HG03175 (cell line): ENCODE measurements at regions not wholly inside any gene's neighbourhood (a gene's known extent, or its start where the extent isn't known, plus 50 kb on each side); places are given as distances from the start of the nearest gene placed in this dataset.
"Not testable (repeated sequence)": the region's sequence is repeated elsewhere in the genome, so short reads cannot be mapped to it uniquely, and the experiment has no call there.

ENCODE experiments used
- ATAC-seq: cut with Tn5 transposase; IDR thresholded peaks from one replicate; pipeline ENCODE4 v1.9.1; 2021; ENCODE audit warnings: mild to moderate bottlenecking, moderate library complexity; ENCODE audit not compliant: unreplicated experiment

DNA sequence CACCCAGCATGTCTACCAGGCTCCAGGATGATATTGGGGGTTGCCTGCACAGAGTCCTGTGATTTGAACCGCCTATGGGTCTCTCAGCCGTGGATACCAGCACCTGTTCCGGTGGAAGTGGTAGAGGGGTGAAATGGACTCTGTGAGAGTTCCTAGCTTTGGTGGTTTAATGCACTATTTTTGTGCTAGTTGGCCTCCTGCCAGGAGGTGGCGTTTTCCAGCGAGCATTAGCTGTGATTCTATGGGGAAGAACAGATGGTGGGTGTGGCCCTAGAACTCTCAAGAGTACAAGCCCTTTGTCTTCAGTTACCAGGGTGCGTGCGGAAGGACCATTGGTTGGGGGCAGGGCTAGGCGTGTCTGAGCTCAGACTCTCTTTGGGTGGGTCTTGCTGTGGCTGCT, 316.9 kb upstream of the AMOT start:
- ATAC-seq: no peak

DNA sequence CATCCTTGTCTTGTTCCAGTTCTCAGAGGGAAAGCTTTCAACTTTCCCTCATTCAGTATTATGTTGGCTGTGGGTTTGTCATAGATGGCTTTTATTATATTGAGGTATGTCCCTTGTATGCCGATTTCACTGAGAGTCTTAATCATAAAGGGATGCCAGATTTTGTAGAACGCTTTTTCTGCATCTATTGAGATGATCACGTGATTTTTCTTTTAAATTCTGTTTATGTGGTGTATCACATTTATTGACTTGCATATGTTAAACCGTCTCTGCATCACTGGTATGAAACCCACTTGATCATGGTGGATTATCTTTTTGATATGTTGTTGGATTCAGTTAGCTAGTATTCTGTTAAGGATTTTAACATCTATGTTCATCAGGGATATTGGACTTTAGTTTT, 313.7 kb upstream of the AMOT start:
- ATAC-seq: not testable (repeated sequence)

DNA sequence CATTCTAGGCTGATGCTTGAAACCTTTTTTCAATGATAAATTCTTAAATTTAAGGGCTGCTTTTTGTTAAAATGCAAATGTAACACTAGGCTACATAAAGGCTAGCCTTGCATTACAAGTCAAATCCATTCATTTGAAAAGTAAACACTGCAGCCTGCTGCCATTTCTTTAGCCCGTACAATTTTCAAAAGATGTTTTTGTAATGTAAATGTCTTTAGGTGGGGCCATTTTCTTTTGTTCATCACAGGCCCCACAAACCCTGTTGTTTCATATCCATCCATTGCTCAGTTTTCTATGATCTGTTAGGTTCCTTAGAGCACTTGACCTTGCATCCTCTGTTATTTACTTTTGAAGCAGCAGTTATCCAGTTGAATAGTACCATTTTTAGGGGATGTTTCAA, 296.2 kb upstream of the AMOT start:
- ATAC-seq: no peak

DNA sequence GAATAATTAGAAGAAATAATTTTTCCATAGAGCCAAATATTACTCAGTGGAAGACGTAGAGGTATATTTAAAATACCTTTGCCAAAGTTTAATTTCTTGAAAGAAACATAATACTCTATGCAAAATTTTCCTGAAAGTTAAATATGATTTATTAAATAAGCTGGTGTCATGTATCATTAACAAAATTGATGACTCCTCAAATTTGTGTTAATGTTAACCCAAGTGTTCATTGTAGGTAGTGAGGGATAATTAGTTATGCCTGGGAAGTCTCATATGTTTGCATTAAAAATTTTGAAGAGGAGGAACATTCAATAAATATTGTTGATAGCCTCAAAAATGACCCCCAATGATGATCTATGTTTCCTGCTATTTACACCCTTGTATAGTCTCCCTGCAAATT, 292.7 kb upstream of the AMOT start:
- ATAC-seq: no peak

DNA sequence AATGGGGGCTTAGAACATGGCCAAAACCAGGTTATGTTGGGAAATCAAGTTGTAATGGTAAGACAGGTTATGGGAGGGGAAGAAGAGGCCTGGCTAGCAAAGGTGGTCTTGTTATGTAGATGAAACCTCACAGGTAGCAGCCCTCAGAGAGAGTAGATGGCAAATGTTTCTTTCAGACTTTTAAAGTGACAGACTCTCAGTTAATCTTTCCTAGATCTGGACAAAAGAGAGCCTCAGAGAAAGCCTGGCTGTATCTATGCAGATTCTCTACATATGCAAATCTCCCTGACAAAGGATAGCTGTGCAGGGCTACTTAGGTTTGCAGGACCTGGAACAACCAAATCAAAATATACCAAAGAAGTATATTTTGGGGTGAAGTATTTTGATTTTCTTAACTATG, 284.1 kb upstream of the AMOT start:
- no peak for ATAC-seq

DNA sequence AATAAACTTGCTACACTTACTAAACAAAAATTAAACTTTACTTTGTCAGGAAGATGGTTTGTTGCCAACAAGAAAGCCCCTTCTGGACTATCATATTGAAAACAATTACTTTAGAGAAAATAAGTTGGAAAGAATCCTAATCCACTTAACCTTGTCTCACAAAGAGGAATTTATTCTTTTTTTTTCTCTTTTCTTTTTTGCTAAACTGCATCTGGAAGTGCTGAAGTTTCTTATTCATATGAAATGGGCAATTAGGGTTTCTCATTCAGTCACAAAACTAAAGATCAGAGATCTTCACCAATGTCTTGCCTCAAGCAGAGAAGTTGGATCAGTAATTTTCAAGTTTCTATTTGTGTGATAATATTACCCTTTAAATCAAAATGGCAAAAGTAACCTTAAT, 234.9 kb upstream of the AMOT start:
- ATAC-seq: no peak

DNA sequence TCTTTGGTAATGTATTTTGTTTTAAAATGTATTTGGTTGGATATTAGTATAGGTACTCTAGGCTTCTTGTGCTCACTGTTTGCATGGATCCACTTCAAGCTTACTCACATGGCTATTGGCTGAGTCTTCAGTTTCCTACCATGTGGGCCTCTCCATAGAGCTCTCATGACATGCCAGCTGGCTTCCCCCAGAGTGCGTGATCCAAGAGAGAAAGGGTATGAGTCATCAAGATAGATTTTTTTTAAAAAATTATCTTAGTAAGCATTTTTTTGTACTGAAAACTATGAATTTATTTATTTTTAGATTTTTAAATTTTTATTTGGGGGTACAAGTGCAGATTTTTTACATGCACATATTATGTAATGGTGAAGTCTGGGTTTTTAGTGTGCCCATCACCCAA, 219.1 kb upstream of the AMOT start:
- ATAC-seq: no peak

DNA sequence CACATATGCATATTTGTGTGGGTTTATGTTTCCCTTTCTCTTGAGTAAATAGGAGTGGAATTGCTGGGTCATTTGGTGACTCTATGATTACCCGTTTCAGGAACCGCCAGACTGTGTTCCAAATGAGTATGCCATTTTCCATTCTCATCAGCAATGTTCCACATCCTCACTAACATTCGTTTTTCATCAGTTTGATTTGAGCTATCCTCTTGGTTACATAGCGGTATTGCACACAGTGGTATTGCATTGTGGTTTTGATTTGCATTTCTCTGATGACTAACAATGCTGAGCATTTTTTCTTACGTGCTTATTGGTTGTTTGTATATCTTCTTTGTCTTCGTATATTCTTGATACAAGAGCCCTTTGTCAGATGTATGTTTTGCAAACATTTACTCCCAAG, 218.0 kb upstream of the AMOT start:
- no peak for ATAC-seq

DNA sequence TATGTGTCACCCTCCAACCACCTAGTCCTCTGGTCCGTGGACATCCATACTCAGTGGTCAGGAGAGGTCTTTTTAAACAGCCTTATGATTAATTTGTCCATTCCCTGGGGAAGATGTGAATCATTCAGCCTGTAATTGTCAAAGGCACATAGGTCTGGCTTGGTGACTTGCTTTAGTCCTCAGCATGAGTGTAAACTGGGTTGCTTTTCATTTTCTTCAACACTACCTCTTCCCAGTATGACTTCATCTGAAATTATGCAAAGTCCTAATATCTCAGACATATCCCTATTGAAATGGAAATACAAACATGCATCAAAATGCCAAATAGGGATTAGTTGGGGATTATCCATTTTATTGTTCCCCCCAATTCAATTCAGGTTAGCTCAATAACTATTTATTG, 208.3 kb upstream of the AMOT start:
- ATAC-seq: no peak

DNA sequence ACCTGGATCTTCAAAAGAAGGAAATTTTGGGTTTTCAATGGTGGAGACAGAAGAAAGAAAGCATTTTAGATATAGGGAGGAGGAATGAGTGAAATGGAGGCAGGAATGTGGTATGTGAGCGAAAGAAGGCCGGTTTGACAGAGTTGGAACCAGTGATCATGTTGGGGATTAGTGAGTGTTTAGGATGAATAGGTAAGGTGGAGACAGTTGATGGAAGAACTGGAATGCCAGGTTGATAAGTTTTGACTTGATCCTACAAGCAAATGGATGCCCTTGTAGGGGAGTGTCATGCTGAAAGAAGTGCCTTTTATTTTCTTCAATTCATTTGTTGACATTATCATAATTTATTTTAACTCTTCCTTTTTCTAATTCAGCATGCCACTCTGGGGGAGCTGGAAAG, 207.8 kb upstream of the AMOT start:
- ATAC-seq: no peak

DNA sequence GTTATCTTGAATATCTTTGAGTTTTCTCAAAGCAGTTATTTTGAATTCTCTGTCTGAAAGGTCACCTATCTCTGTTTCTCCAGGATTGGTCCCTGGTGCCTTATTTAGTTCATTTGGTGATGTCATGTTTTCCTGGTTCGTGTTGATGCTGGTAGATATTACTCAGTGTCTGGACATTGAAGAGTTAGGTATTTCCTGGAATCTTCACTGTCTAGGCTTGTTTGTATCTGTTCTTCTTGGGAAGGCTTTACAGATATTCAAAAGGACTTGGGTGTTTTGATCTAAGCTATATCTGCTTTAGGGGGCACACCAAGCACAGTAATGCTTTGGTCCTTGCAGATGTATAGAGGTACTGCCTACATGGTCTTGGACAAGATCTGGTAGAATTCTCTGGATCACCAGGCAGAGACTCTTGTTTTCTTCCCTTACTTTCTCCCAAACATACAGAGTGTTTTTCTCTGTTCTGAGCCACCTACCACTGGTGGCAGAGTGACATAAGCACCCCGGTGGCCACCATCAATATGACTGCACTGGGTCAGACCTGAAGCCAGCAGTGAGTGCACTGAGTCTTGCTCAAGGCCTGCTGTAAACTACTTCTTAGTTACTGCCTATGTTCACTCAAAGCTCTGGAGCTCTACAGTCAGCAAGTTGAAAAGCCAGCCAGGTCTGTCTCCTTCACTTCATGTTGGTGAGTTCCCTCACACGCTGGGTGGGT, 193.5 kb upstream of the AMOT start:
- no peak for ATAC-seq

DNA sequence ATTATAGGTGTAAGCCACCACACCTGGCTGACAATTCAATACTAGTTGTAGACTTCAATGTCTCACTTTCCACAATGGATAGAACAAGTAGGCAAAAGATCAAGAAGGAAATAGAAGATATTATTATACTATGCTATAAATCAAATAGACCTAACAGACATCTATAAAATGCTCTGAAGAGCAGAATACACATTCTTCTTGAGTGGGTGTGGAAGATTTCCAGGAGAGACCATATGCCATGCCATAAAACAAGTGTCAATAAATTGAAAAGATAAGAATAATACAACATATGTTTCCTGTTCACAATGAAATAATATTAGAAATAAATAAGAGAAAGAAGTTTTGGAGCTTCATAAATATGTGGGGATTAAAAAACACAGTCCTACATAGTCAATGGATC, 179.3 kb upstream of the AMOT start:
- no peak for ATAC-seq

DNA sequence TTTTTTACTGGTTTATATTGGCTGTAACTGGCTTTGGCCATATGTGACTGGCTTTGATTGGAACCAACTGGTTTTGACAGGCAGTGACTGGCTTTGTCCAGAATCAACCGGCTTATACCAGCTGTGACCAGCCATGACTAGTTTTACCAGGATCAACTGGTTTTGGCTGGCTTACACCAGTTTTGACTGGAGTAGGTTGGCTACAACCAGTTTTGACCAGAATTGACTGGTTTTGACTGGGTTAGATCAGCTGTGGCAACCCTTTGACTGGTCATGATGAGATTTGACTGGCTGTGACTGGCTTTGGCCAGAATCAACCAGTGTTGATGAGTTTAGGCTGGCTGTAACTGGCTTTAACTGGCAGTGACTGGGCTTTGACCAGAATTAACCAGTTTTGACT, 169.2 kb upstream of the AMOT start:
- ATAC-seq: no peak

DNA sequence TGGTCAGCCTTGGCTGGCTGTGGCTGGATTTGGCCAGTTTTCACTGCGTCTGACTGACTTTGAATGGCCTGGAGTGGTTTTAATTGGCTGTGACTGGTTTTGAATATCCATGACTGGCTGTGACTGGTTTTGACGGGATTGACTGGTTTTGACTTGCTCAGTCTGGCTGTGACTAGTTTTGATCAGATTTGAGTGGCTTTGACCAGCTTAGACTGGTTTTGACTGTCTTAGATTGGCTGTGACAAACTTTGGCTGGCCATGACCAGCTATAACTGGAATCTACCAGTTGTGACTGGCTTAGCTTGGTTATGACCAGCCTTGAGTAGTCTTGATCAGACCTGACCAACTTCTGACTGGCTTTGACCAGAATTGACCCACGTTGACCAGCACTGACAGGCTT, 168.4 kb upstream of the AMOT start:
- ATAC-seq: no peak

DNA sequence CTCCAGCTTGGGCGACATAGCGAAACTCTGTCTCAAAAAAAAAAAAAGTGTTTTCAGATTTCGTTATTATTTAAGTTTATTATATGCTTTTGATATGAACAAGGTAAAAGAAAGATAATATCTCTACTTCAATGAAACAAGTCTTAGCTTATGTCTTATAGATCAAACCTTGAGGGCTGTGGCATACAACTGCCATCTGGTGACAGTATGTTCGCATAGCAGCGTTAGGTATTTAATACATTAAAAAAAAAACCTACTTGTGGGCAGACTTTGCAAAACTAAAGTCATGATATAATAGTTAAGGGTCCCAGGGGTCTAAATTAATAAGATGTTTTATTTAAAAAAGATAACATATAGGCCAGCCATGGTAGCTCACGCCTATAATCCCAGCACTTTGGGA, 161.2 kb upstream of the AMOT start:
- ATAC-seq: no peak

DNA sequence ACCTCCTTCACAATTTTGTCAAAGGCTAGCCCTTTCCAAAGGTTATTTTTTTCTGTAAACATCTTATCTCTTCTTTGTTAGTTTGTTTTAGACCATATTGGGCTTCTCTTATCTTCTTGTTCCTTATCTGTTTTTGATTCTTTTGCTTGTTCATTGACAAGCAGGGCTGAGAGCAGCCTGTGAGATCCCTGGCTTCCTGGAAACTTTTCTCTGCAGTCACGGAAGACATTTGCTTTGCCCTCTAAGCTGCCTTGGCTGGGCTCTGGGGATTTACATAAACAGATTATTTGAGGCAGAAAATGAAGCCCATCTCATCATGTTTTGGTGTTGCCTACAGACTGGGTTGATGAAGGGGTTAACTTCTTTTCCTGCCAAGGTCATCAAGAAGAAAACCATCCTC, 157.4 kb upstream of the AMOT start:
- no peak for ATAC-seq

DNA sequence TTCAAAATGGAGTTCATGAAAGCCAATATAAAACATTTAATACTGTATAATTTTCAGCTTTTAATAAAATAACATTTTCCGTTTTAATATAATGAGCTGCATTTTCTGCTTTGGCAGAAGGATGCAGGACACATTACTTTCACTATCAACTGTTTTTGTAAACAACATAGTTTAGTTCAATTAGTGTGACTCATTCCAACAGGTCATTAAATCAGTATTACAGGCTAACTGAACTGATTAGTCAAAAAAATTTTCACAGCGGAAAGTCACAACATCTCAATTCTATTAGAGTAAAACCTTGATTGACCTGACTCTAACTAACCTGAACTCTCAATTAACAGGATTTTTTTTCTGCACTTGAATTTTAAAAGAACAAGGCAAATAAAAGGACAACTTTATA, 151.2 kb upstream of the AMOT start:
- no peak for ATAC-seq

DNA sequence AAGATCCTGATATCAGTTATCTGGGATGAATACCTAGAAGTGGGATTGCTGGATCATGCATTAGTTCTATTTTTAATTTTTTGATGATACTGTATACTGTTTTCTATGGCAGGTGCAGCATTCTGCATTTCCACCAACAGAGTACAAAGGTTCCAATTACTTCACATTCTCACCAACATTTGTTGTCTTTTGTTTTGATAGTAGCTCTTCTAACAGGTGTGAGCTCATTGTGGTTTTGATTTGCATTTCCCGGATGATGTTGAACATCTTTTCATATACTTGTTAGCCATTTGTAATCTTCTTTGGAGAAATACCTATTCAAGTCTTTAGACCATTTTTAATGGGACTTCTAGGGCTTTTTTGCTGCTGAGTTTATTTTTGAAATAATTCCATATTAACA, 139.2 kb upstream of the AMOT start:
- ATAC-seq: no peak

DNA sequence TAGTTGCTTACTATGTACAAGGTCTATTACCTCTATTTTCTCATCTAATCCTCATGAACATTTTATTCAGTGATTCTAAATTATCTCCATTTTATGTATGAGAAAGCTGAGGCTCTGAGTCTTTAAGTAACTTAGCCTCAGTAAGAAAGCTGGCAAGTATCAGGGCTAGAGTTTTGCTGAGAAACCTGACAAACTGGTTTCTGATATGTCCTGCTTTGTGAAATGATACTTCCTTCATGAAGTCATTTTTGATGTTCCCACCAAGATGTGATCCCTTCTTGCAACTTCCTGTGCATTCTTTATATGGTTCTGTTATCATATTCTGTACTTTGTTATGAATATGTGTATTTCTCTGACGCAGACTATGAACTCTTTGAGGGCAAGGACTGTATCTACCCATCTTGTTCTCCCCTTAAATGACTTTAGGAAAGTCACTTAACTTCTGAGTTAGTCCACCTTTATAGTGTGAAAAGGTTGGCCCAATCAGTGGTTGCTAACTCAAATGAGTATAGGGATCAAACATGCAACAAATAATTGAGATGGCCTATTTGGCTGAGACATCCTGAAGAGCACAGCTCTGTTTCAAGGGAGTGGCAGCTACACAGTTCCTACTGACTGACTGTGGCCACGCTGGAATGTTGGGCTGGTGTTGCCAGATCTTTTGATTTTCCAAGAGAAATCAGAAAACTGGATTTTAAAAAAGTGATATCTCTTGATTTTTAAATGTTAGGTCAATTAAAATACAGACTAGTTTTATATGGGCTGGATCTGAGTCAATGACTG, 127.9 kb upstream of the AMOT start:
- no peak for ATAC-seq

DNA sequence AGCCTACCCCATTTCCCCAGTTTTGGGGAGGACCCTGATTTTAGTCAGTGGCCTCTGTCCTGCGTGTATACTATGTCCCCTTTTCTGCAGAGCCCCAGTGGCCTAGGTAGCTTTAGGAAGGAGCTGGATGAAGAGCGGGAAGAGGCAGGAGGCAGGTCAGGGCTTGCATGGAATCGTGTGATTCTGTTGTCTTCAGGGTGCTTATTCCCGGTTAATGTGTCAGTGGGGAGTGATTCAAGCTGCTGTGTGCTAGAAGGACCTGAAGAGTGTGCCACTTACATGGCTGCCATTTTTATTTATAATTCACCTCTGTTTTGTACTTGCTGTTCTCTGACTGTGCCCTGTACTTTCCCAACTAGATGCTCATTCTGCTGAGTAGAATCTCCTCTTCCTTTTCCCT, 127.3 kb upstream of the AMOT start:
- no peak for ATAC-seq

DNA sequence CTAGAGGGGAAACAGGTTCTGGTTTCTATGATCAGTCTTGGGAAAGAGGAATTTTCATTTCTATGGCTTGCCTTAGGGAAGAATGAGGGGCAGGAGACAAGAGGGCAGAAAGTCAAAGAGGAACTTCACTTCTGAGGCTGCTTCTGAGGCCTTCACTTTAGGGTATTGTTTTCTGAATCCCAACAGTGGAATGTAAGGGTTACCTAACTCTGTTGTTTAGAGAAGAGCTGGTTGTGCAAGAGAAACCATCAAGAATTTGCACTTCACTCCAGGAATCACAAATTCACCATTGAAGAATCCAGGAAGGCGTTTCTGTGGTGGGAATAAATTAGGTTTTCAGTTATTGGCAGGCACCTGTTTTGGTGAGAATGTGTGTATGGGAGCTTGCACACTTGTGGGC, 126.7 kb upstream of the AMOT start:
- no peak for ATAC-seq

DNA sequence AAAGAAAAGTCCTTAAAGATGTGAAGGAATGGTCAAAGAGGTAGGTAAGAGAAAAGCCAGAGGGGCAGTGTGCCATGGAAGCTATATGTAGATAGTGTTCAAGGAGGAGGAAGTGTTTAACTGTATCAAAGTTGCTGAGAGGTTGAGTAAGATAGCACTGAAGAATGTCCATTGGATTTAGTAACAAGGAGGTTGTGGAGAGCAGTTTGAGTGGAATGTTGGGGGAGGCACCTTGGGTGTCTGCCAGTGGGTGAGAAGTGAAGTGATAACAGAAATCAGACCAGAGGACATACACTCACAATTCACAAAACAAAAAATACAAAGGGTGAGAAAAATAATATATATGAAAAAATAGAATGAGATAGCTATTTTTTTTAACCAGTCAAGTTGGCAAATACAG, 121.3 kb upstream of the AMOT start:
- ATAC-seq: no peak
